AG04450 (cell line): ENCODE measurements at regions not wholly inside any gene's neighbourhood (a gene's known extent, or its start where the extent isn't known, plus 50 kb on each side); places are given as distances from the start of the nearest gene placed in this dataset.

ENCODE experiments used
- CTCF ChIA-PET: fragments of 300-600, 350-600 bp; formaldehyde crosslinking; extraction: SDS; loops from one replicate; lab custom pipeline; 2022; ENCODE audit warnings: antibody characterized with exemption, inconsistent platforms; lab: Charles Lee
- POLR2A ChIA-PET: fragments of 350-600 bp; formaldehyde crosslinking; extraction: SDS; loops from one replicate; lab custom pipeline; 2021; ENCODE audit warnings: antibody characterized with exemption, inconsistent platforms; lab: Yijun Ruan, JAX
- DNase-seq: peaks from one replicate; pipeline ENCODE4 v3.0.0-alpha.2; 2011; ENCODE audit warnings: low read depth, low spot score
- H3K27ac ChIP-seq: one replicate; pipeline ENCODE4 v1.5.1; 2012; ENCODE audit warnings: low read depth, low read length, control low read depth
- H3K27me3 ChIP-seq: one replicate; pipeline ENCODE4 v1.6.0; 2012; ENCODE audit warnings: low read length; ENCODE audit not compliant: control insufficient read depth, insufficient read depth
- H3K4me3 ChIP-seq: 2 replicates; pipeline ENCODE4 v1.5.1; 2011; ENCODE audit warnings: mild to moderate bottlenecking, low read depth, low read length, control low read depth
- H3K9me3 ChIP-seq: 2 replicates; pipeline ENCODE4 v1.5.1; 2012; ENCODE audit warnings: low read length; ENCODE audit not compliant: control insufficient read depth, insufficient read depth
- CTCF ChIP-seq: IDR thresholded peaks from 2 replicates; pipeline ENCODE4 v1.5.1; 2011; ENCODE audit warnings: low read depth, low read length, control low read depth, inconsistent platforms

GRCh38 chr2:58481670-58482069 lies 240.5 kb upstream of the FANCL start:
- POLR2A ChIA-PET: no interaction called here
- CTCF ChIA-PET: no interaction called here

GRCh38 chr2:58480141-58480540 lies 239.0 kb upstream of the FANCL start:
- H3K4me3 ChIP-seq: no peak overlapping the region
- TF ChIP-seq CTCF: no peak
- H3K27me3 ChIP-seq: no peaks in the 10 kb centered on the region
- H3K27ac ChIP-seq: no peak overlapping the region
- POLR2A ChIA-PET: no interaction called here
- no peaks in the 10 kb centered on the region for H3K9me3 ChIP-seq
- no peak for DNase-seq
- CTCF ChIA-PET: no interaction called here

More at GRCh38 chr2:58481670-58482069, 240.5 kb upstream of the FANCL start:
- TF ChIP-seq CTCF: no peak
- no peaks in the 10 kb centered on the region for H3K27me3 ChIP-seq
- no peak for DNase-seq
- H3K27ac ChIP-seq: no peak overlapping the region
- H3K9me3 ChIP-seq: no peaks in the 10 kb centered on the region
- no peak overlapping the region for H3K4me3 ChIP-seq

GRCh38 chr2:58479535-58480140 lies 238.5 kb upstream of the FANCL start:
- Histone ChIP-seq H3K27me3 (no peaks in the 10 kb centered on the region), H3K27ac (no peak overlapping the region), H3K4me3 (no peak overlapping the region), H3K9me3 (no peaks in the 10 kb centered on the region)
- no peak for DNase-seq
- POLR2A ChIA-PET: no interaction called here
- no peak for TF ChIP-seq CTCF
- CTCF ChIA-PET: no interaction called here

- H3K4me3 ChIP-seq: no peak overlapping the region
- H3K9me3 ChIP-seq: no peaks in the 10 kb centered on the region
- no peaks in the 10 kb centered on the region for H3K27me3 ChIP-seq
- ChIA-PET CTCF (no interaction called here), POLR2A (no interaction called here)
- H3K27ac ChIP-seq: no peak overlapping the region
- no peak for DNase-seq
- no peak for TF ChIP-seq CTCF
These were observed 235.4 kb upstream of the FANCL start for GRCh38 chr2:58476556-58476955.

- no peaks in the 10 kb centered on the region for H3K9me3 ChIP-seq
- ChIA-PET CTCF (no interaction called here), POLR2A (no interaction called here)
- no peak for DNase-seq
- H3K27ac ChIP-seq: no peak overlapping the region
- H3K4me3 ChIP-seq: no peak overlapping the region
- no peaks in the 10 kb centered on the region for H3K27me3 ChIP-seq
- TF ChIP-seq CTCF: no peak
These were observed 234.6 kb upstream of the FANCL start for GRCh38 chr2:58475756-58476155.
